NCI-H146 treated with DMSO at 0.1 percent for 48 hours (cell line): ENCODE measurements at regions not wholly inside any gene's neighbourhood (a gene's known extent, or its start where the extent isn't known, plus 50 kb on each side); places are given as distances from the start of the nearest gene placed in this dataset.
"Not testable (repeated sequence)": the region's sequence is repeated elsewhere in the genome, so short reads cannot be mapped to it uniquely, and the experiment has no call there.

Experiments
- DNase-seq: peaks from one replicate; lab custom pipeline; 2025; ENCODE audit not compliant: unreplicated experiment; lab: John Stamatoyannopoulos, UW

DNA sequence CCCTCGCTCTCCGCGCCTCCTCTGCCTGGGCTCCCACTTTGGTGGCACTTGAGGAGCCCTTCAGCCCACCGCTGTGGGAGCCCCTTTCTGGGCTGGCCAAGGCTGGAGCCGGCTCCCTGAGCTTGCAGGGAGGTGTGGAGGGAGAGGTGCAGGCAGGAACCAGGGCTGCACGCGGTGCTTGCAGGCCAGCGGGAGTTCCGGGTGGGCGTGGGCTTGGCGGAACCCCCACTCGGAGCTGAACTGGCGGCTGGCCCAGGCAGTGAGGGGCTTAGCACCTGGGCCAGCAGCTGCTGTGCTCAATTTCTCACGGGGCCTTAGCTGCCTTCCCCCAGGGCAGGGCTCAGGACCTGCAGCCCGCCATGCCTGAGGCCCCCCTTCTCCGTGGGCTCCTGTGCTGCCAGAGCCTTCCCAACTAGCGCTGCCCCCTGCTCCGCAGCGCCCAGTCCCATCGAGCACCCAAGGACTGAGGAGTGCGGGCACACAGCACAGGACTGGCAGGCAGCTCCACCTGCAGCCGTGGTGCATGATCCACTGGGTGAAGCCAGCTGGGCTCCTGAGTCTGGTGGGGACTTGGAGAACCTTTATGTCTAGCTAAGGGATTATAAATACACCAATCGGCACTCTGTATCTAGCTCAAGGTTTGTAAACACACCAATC is 200.2 kb upstream of the RIMS1 start:
- DNase-seq, result not testable (repeated sequence)

DNA sequence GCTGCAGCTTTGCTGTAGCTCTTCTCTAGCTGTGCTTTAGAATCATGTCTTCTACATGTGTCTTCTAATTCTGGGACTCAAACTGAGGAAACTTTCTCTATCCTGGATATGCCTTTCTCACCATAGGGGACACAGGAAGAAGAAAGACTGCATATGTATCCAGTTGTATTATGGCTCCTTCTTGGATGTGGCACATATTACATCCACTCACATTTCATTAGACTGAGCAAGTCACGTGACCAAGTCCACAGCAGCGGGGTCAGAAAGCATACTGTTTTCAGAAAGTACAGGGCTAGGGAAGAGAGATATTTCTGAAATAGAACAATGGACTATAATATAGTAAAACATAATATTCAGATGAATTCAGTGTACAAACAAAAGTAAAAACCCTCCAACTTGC is 187.6 kb upstream of the RIMS1 start:
- DNase-seq, result no peak

DNA sequence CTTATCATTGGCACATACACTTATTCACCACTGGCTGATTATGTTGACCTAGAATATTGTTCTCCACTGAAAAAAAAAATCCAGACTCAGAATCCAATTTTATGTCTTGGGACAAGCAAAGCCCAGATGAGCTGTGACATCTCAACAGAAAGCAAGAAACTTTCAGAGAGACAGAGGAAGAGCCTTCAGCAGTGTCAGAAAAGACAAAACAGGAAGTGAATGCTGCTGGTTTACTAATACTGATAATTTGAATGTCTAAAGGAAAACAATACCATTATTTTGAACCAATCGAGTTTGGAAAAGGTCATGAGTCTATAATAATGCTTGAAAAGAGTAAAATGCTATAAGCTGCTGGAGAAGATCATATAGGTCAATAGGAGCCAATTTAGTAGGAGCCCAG is 179.8 kb upstream of the RIMS1 start:
- no peak for DNase-seq

DNA sequence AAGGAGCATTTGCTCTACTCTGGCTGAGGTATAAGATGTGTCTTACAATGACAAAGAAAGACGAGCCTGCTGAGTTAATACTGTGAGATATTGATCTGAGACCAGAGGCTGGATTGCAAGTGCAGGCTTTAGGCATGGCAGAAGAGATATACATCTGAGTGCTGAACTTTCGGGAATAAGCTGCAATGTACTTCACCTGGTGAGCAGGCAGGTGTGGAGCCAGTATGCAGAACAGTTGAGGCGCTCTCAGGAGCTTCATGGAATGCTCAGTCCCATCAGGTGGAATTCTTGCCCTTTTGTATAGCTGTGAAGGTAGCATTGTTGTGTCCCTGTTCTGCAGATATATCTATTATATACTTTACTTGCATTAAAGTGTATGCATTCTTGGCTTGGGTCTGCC is 179.3 kb upstream of the RIMS1 start:
- no peak for DNase-seq

DNA sequence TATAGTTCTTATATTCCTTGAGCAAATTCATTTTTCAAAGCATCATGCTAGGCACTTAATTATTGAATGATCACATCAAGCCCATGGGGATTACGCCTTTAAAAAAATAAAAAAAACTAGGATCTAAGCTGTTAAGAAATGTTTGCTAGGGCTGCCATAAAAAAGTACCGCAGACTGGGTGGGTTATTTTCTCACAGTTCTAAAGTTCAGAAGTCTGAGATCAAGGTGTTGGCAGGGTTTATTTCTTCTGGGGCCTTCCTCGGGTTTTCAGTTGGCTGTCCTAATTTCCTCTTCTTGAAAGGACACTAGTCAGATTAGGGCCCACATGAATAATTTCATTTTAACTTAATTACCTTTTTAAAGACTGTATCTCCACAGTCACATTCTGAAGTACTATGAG is 165.6 kb upstream of the RIMS1 start:
- DNase-seq, result no peak

DNA sequence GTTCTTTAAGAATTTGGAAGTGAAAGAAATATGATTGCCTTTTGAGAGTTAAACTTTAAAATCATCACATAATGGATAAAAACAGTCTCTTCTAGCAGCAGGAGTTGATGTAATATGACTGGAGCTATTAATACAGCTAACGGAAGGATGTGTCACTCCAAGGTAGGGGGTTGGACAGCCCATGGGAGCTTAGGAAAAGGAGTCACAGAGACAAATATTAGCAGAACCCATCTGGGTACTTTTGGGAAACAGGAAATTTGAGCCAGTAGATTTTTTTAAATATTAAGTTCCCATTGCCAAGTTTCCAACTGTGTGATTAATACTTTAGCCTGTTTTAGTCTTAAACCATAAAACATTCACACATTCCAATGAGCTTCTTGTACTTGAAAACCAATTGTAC is 164.7 kb upstream of the RIMS1 start:
- no peak for DNase-seq

DNA sequence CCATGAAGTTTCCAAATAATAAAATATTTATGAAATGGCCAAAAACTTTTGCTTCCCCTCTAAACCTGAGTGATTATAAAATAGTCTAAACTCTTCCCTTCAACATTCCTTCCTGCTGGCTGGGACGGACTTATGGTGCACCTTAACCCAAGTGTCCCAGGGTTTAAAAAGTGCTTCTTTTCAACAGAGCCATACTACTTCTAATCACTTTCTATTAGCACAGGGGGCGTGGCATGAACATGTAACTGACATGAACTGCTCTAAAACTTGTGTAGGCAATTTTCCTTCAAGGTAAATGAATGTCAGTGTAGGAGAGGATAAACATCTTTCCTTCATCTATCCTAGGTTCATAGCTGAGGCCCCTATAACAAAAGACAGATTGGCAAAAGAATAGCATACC is 163.6 kb upstream of the RIMS1 start:
- no peak for DNase-seq

DNA sequence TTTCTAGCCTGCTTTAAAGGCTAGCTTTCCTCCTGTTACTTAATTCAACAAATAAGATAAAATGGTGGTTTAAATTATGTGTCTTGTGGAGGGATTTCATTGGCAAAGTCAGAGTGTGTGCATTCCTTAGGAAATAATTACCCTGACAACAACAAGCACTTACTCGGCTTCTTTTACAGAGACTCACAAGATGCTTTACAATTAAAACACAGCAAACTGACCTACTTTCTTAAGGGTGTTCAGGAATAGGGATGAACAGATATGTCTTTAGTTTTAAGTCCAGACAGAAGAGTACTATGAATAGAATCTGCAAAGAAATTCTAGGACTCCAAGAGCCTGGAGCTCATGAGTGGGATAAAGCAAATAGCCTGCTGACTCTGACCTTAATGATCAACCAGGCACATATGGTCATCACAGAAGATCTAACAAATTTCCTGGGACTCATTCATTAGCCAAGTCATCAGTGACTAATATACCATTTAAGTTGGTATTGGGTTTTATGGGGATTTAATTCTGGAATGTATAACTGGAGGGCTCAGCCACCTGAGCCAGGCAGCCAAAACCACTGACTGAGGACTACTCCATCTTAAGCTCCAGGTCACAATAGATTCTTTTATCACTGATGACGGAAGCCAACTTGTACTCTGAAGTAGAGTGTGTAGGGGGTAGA is 161.8 kb upstream of the RIMS1 start:
- no peak for DNase-seq

DNA sequence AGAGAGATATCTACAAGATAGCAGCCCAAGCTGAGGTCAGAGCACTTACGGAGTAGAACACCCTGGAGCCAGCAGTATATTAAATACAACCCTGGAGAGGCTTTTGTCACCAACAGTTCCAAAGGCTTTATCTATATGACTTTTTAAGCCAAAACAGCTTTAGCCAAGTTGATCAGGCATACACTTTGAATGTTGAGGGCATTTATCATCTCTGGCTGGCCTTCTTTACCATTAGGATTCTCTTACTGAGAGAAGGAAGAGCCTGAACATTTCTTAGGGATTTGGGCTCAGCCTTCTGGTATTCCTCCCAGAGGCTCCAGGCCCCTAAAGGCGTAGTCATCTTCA is 161.3 kb upstream of the RIMS1 start:
- DNase-seq, result no peak

DNA sequence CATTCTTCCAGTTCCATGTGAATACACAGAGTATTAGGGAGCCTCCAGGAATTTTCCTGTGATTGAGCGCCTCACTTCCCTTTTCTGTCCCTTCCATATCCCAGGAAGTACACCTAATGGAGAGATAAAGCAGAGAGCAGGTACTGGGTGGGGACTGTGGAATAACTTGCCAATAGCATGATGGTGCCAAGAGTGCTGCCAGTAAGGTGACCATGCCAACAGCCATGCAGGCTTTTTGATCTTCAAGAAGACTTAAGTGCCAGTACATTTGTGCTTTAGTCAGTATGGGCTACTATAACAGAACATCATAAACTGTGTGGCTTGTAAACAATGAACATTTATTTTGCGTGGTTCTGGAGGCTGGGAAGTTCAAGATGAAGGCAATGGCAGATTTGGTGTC is 160.2 kb upstream of the RIMS1 start:
- DNase-seq, result no peak

DNA sequence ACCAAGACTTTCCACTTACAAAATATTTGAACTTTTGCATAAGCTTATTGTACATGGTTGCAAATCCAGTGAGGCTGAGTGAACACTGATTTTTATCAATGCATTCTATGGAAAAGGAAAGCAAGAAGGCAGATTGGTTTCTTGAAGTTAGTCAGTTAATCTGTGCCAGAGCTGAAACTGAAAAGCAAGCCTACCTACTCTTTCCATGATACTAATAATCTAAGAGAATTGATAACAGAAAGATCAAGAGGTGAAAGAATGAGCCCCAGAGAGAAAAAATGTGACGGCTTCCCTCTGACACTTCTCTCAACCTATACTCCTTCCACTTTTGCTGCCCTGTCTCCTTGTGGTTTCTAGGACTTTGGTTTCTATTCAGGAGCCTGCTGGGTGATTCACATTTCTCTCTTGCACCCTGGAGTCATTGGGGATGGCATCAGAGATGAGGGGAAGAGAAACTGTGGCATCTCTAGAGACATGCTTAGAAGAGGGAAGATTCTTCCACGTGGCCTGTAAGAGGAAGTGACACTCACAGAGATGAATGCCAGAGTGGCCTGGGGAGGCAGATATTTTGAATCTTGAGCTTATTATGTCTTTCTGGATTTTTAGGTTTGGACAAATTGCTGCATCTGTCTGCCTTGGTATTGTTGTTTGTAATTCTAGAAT is 158.6 kb upstream of the RIMS1 start:
- no peak for DNase-seq

DNA sequence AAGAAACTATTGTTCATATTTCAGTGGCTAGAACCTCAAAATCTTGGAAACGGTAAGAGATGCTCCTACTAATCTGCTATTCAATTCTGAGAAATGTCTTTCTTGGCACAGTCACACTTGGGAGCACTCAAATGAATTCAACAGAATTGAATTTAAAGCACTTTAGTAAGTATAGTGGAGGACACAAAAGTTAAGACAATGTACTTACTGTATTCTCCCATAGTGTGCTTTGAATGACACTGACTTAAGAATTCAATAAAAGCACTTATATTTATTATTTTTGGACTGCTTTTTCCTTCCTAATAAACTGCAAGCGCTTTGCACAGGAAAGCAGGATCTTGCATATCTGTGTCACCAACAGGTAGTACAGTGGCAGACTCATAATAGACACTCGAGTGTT is 156.1 kb upstream of the RIMS1 start:
- DNase-seq, result no peak

DNA sequence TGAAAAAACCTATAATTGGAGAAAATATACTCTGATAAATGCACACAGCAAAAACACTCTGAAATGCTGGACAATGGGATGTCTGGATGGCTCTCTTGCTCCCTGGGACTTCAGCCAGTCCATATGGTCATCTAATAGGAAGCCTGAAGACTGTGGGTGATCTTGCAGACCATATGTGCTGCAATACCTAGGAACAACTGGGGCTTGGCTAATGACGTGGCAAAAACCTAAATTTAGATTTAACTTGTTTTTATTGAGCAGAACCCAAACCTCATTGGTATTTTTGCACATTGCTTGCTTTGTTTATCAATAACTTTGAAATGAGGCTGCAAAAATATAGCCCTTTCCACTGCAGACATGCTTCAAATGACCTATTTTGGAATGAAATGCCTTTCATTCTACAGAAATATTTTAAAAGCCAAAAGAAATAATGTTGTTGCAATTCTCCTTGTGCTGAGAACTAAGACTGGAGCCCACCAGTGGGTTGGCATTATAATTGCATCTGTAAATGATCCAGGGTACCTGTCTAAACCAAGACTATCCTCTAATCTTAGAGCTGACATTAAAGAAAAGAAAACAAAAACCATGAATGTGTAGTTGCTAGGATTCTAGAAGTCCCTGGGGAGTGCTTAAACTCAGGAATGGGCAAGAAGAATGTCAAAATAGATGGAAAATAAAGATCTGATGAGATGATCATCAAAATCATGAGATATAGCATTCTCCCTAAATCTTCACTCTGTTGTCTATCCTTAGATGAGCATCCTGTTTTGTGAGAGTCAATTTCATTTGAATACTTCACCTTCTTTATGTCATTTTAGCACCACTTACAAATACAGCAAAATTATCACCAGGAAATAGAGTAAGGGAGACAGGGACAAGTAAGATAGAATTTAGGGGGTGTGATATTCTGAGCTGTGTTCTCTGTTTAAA is 152.1 kb upstream of the RIMS1 start:
- DNase-seq, result no peak

DNA sequence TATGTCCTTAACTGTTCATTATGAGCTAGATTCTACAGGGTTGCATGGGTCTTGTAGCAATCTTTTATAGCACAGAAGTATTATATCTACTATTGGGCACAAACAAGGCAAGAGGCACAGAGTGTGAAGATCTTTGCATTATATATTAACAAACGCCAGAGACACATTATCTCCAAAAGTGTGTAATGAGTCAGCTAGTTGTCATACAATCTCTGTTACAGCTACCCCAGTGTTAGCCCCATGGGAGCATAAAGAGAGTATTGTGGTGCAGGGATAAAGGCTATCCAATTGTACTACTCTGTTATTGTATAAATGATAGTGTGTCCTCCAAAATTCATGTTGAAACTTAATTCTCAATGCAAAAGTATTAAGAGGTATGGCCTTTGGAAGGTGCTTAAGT is 148.4 kb upstream of the RIMS1 start:
- DNase-seq, result no peak

DNA sequence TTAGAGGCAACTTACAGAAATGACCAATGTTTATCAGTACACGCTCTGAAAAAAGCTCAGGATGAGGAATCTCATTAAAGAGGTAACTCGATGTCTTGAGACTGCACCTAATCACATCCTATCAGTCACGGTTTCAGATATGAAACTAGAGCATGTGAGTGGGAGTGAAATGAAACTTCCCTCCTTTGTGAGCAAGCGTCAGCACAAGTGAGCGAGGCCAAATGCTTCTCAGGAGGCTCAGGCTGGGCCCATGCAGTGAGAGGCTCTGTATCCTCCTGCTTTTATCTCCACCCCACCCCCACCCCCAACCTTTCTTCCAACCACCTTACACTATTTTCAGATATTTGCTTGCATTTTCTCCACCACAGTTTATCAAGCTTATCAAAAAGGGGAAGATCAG is 140.8 kb upstream of the RIMS1 start:
- no peak for DNase-seq

DNA sequence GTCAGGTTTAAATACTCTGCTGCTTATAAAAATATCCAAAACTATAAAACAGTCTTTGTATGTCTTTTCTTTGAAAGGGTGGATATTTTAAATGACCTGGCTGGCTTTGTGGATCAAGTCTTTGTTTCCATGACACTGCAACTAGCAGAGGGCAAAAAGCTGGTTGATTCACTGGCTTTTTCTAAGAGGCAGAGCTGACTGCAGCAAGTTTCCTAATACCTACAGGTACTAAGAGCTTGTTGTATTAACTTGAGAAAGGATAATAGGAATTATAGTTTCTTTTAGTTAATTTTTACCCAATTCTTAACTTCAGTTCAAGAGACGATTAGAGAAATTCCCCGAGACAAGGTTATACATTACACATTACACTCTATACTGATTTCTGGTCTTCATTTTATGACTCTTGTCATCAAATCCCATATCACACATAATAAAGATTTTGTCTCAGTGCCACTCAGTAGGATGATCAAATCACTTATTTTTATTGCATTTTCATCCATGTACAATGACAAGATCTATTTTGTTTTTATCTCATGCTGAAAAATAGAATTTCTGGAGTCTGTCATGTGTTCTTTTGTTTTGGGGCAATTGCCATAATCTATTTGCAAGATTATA is 120.1 kb upstream of the RIMS1 start:
- no peak for DNase-seq

DNA sequence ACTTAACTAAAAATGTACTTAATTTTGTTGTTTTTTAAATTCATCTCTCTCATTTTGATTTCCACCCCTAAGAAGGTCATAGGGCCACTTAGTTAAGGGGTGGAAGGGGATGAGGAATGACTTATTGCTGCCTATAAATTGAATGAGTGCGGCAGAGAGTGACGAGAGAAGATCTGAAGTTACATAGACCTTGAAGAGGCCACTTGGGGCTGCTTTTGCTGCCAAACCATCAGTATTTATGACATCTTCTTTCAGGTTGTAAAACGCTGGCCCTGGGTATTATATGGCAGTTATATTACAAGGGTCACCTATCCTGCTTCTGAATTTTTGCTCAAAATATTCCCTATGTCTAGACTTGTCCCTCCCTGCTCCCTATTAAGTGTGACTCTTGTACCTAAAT is 119.6 kb upstream of the RIMS1 start:
- DNase-seq, result no peak

DNA sequence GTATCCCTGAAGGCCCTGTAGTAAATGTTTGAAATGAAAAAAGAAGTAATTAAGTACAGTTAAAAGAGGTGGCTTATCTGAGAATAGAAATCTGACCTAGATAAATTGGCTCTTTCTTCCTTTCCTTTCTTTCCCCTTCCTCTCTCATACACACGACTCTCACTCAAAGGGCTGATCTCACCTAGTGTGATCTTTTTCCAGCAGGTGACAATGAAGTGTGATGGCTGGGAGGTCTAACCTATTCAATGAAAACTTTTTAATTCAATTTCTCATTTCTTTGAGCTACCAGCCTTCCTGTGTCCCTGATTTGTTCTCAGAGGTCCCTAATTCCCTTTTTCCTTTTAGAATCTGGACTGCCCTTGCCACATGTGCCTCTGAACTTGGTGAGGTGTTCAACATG is 118.0 kb upstream of the RIMS1 start:
- DNase-seq, result no peak

DNA sequence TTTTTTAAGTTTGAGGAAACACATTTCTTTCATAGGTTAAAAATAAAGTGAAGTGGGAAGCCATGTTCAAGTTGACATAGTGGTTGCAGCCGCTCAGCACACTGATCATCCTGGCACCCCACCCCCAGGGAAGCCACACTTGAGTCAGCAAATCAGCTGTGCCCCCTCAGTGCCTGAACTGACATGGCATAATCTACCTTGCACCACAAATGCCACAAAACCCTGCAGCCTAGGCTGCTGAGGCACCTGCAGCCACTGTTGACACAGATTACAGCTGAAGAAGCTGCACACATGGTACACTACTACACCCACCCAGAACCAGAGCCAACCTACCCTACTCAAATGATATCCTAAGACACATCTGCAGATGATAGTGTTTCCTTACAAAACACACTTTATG is 77.5 kb upstream of the RIMS1 start:
- DNase-seq, result no peak

DNA sequence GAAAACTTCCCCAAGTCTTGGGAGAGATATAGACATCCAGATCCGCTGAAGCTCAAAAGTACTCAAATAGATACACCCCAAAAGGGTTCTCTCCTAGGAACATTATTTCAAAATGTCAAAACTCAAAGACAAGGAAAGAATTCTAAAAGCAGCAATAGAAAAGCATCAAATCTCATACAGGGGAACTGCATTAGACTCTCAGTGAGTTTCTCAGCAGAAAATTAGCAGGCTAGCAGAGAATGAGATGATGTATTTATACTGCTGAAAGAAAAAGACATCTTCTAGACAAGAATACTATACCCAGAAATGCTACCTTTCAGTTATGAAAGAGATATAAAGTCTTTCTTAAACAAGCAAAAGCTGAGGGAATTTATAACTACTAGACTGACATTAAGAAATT is 75.5 kb upstream of the RIMS1 start:
- DNase-seq, result no peak

DNA sequence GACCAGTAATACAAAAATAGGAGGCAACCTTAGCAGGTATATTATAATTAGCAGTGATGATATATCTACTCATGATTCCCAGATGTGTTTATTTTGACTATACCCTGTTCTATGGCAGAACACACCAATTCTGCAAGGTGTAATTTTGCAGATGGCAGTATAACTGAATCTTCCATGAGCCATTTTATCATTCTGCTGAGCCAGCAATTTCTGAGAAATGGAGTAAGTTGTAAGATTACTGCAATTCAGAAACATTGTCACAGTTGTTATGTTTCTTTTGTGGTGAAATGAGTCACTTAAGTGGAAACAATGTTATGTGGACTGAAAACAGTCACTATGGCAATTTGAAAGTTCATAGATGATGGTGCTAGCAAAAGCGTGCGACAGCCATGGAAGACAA is 63.7 kb upstream of the RIMS1 start:
- no peak for DNase-seq
